Stimulated activated CD8-positive, alpha-beta memory T cell treated with anti-CD3 and anti-CD28 coated beads, Interleukin-7, amount 100 ng/mL, for 24 hours (primary cell): ENCODE measurements at regions not wholly inside any gene's neighbourhood (a gene's known extent, or its start where the extent isn't known, plus 50 kb on each side); places are given as distances from the start of the nearest gene placed in this dataset.
"Not testable (repeated sequence)": the region's sequence is repeated elsewhere in the genome, so short reads cannot be mapped to it uniquely, and the experiment has no call there.

Source experiments
- DNase-seq: peaks from one replicate; pipeline ENCODE4 v3.0.0-alpha.2; 2020; ENCODE audit warnings: low read depth

GRCh38 chr6:141780296-141780695 lies 352.4 kb upstream of the GJE1 start:
- no peak for DNase-seq

DNA sequence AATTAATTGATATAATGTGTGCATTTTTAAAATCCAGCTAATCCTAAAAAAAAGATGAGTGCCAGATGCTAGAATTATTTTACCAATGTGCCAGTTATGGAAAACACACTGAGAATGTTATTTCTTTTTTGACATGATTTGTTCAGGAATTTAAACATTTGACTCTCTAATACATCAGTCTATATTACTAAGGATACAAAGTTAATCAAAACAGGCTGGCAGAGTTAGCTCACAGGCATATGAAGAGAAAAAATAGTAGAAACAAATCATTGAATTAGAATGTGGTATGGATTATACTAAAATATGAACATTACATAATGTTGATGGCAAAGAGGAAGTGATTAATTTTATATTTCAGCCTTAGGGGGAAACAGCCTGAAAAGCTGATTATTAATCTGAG lies 368.3 kb upstream of the GJE1 start:
- DNase-seq = no peak

DNA sequence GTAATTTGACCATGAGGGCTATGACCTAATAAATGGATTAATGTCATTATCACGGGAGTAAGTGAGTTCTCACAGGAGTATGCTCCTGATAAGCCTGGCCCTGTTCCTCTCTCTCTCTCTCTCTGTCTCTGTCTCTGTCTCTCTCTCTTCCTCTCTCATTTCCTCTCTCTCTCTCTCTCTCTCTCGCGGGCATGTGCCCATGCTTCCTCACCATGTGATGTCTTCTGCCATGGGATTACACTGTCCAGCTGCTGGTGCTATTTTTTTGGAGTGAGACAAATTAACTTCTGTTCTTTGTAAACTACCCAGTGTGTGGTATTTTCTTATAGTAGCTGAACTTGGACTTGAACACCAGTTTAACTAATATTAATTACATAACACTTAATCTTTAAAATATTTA lies 374.3 kb upstream of the GJE1 start:
- DNase-seq = no peak

DNA sequence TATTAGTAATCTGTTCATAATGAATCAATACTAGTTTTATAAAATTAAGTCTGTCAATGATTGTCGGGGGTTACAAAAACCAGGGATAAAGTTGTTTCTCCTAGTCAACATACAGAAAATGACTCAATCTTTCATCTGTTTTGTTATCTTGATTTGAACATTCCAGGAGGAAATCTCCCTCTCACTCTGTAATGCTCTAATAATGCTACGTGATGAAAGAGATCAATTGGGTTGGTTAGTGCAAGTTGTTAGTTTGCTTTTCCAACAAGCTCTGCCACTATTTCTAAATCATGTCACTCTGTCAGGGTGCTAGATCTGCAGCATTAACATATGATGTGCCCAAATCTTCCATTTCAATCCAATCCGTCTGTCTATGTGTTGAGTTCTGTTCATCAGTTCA lies 379.5 kb upstream of the GJE1 start:
- DNase-seq = no peak

- DNase-seq = no peak
Measured at GRCh38 chr6:141752677-141753076, 380.0 kb upstream of the GJE1 start.

- not testable (repeated sequence) for DNase-seq
Measured at GRCh38 chr6:141746324-141746723, 386.4 kb upstream of the GJE1 start.

- no peak for DNase-seq
Measured at GRCh38 chr6:141744971-141745370, 387.8 kb upstream of the GJE1 start.

- no peak for DNase-seq
Measured at GRCh38 chr6:141744194-141744925, 388.4 kb upstream of the GJE1 start.

- DNase-seq = no peak
Measured at GRCh38 chr6:141736104-141736503, 396.6 kb upstream of the GJE1 start.

DNA sequence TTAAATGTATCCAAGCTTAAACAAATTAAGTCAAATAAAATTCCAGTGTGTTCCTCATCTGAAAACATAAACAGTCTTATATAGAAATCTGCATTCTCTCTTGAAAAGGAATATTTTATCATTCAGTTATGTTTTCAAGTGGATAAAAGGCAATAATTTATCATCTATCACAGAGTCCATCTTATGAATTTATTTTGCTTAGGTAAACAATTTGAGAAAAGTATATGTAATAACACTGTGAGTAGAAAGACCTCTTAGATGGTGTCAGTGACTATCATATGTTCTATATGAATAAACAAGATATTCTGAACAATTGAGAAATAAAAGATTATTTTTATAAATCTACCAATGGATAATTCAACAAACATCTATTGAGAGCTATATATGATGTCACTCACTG lies 397.6 kb upstream of the GJE1 start:
- DNase-seq = no peak

GRCh38 chr6:141734071-141734840 lies 398.5 kb upstream of the GJE1 start:
- no peak for DNase-seq

GRCh38 chr6:141729146-141729545 lies 403.6 kb upstream of the GJE1 start:
- DNase-seq = no peak

- DNase-seq = no peak
Measured at GRCh38 chr6:141728330-141728729, 404.4 kb upstream of the GJE1 start.

- DNase-seq = no peak
Measured at GRCh38 chr6:141726248-141726647, 406.5 kb upstream of the GJE1 start.

DNA sequence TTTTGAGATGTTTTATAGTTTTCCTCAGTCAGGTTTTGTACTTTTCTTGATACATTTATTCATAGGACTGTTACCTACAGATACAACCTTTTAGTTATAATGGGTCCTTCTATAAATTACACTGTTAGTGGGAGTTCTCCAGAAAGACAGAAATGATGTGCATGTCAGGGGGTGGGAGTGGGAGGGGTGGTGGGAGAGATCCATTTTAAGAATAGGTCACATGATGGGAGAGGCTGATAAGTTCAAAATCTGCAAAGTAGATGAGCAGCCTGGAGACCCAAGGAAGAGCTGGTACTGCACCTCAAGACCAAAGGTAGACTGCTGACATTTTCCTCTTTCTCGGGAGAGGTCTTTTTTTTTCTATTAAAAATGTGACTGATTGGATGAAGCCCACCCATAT lies 408.0 kb upstream of the GJE1 start:
- DNase-seq = no peak

DNA sequence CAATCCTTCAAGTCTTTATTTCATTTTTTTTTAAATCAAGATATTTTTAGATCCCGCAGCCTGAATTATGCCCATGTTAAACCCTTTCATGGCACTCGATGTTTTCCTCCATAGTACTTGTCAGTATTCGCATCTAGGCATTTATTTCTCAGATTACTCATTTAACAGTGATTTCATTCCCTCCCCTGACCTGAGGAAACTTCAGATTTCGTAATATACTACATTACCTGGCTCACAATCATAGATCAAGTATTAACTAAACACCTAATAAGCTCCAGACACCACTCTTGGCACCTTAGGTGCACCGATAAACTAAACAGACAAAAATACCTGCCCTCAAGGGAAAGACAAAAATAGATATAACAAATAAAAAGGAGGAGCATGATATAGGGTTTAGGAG lies 413.2 kb upstream of the GJE1 start:
- DNase-seq = no peak

DNA sequence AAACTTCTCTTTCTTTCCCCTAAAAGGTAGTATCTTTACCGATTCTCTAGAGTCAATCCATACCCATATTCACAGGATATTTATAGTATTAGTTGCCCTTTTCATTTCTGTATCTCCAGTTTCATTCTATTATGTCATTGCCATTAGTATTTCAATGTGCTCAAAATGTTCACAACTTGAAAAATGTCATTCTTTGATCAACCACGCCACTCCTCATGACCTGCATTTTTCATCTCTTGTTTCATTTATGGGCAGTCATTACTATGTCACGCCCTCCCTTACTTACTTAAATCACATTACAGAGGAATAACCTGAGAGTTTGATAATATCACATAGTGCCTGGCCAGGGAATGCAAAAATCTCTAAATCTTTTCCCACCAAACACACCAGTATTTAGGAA lies 427.3 kb upstream of the GJE1 start:
- no peak for DNase-seq

GRCh38 chr6:141704151-141704550 lies 428.6 kb upstream of the GJE1 start:
- DNase-seq = no peak

DNA sequence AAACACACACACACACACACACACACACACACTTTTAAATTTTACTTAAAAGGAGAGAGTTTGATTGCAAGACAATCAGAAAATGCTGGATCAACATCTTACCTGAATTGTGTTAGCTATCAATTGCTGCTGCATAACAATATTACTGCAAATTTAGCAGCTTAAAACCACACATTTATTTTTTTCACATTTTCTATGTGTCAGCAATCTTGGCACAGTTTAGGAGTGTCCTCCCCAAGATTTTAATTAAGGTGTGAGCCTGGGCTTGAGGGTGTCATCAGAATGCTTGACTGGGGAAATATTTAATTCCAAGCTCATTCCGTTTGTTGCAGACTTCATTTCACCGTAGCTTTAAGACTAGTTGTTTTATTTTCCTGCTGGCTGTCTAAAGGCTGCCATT lies 431.0 kb upstream of the GJE1 start:
- DNase-seq = no peak

DNA sequence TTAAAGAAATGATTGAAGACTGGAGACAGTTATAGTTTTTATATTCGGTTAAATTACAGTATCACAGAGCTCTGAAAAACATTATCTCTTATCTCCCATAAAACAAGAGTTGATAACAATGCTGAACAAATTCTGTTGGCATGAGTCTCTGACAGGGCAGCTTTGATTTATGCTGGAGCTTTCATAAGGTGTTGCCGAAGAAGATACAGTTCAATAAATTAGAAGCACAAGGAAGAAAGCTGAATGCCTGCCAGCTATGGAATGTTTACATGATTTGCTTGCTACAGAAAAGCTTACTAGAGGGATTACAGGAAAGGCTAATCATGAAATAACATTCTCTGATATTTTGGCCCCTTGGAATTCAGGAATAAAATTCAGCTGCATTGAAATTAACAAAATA lies 431.9 kb upstream of the GJE1 start:
- DNase-seq = no peak

GRCh38 chr6:141688916-141689315 lies 443.8 kb upstream of the GJE1 start:
- no peak for DNase-seq

DNA sequence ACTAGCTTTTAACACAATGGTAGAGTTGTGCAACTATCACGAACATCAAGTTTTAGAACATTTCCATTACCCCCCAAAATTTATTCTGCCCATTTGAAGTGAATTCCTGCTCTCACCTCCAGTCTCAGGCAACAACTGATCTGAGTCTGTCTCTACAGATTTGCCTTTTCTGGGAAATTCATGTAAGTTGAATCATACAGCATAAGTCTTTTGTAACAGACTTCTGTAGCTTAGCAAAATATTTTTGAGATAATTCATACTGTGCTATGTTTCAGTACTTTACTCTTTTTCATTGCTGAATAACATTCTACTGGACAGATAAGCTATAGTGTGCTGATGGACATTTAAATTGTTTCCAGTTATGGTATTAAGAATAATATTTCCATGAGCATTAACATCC lies 447.3 kb upstream of the GJE1 start:
- DNase-seq = no peak

- DNase-seq = no peak
Measured at GRCh38 chr6:141682391-141682790, 450.3 kb upstream of the GJE1 start.
